Middle frontal gyrus (tissue), 1 donor: ENCODE measurements at regions not wholly inside any gene's neighbourhood (a gene's known extent, or its start where the extent isn't known, plus 50 kb on each side); places are given as distances from the start of the nearest gene placed in this dataset.

Source experiments
- DNase-seq: peaks from one replicate; pipeline ENCODE4 v3.0.0-alpha.2; 2015; ENCODE audit warnings: low spot score; ENCODE audit errors: extremely low spot score

DNA sequence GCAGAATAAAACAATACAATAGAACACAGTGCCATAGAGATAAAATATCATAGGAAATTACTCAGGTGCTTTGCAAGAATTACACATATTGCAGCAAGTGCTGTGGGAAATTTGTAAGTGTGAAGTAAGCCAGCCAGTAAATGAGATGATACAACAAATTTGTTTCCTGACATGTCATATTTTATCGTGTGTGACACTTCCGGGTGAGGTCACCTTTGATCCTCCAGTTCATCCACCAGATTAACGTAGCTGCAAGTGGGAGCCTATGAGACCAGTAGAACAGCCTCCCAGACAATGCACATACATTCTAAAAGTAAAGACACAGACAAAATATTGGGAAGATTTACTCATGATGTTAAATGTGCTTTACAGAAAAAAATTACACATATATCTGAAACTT is 72.2 kb downstream of the PRDM9 start:
- no peak for DNase-seq

DNA sequence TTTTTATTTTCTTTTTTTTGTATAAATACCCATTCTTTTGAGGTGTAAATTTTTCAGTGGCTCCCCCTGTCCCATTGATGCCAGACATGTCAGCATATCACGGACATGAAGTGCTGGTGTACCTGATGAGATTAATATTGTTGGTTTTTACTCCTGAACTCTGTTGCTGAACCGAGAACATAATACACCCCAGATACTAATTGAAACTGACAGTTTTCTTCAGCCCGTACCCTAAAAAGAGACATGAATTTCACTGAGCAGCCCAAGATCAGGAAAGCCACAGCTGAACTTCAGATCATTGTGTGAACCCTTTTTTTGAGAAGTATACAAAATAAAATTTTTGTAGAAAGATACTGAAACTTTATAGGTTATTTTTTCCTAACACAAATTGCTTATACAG is 75.7 kb downstream of the PRDM9 start:
- DNase-seq: no peak

- DNase-seq: no peak
Measured at GRCh38 chr5:23588841-23589326, 81.5 kb downstream of the PRDM9 start.

- no peak for DNase-seq
Measured at GRCh38 chr5:23591250-23591649, 83.8 kb downstream of the PRDM9 start.

GRCh38 chr5:23606927-23607326 is 99.5 kb downstream of the PRDM9 start:
- DNase-seq: no peak

- DNase-seq: no peak
Measured at GRCh38 chr5:23612701-23613100, 105.3 kb downstream of the PRDM9 start.

- no peak for DNase-seq
Measured at GRCh38 chr5:23613566-23613965, 106.2 kb downstream of the PRDM9 start.

DNA sequence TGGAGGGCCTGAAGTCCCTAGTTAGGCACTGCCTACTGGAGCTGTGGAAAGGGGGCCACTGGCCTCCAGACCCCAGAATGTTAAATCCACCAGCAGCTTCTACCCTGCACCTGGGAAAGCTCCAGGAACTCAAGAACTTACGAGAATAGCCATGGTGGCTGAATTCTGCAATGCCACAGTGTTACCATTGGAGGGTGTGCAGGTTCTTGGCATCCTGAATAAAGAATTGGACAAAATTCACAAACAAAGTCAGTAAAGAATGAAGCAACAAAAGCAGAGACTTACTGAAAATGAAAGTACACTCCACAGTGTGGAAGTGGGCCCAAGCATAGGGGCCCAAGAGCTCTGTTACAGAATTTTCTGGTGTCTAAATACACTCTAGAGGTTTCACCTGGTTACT is 107.0 kb downstream of the PRDM9 start:
- DNase-seq: no peak

DNA sequence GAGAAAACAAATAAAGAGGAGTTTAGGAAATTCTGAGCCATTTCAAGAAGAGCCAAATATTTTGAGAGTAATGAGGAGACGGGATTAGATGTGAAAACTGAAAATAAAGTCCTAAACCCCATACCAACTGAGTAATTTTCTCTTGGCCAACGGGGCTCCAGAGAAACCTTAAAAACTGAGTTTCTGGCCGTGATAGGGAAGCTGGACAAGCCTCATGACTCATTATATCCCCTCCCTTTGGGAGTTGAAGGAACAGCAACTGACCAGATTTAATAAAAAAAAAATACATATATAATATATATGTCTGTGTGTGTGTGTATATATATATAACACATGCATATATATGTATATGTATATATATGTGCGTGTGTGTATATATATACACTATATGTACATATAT is 119.6 kb downstream of the PRDM9 start:
- DNase-seq: no peak

- DNase-seq: no peak
Measured at GRCh38 chr5:23627976-23628375, 120.6 kb downstream of the PRDM9 start.

- no peak for DNase-seq
Measured at GRCh38 chr5:23629396-23629795, 122.0 kb downstream of the PRDM9 start.

DNA sequence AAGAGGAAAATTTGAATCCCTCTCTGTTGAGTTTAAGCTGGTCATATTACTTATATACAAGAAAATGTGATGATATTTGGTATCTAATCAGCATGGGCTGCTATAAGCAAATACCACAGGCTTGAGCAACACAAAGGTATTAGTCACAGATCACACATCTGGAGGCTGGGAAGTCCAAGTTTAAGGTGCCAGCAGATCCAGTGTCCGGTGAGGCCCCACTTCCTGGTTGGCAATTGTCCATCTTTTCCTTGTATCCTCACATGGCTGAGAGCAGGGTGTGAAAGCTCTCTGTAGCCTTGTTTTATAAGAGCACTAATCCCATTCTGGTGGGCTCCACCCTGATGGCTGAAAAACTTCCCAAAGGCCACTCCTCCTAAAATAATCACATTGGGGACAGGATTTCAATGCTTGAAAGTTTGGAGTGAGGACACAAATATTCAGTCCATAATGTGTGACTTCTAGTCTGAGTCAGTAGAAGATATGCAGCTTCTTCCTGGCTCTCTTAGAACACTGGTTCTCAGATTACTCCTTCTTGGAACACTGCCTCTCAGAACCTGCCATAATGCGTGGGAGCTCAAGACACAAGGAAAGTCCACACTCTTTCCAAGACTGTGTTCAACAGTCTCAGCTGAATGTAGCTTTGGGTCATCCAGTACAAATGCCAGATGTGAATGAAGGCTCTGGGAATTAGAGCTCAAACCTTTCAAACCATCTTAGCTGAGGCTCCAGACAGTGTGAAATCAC is 124.1 kb downstream of the PRDM9 start:
- no peak for DNase-seq

- DNase-seq: no peak
Measured at GRCh38 chr5:23635938-23636337, 128.5 kb downstream of the PRDM9 start.

DNA sequence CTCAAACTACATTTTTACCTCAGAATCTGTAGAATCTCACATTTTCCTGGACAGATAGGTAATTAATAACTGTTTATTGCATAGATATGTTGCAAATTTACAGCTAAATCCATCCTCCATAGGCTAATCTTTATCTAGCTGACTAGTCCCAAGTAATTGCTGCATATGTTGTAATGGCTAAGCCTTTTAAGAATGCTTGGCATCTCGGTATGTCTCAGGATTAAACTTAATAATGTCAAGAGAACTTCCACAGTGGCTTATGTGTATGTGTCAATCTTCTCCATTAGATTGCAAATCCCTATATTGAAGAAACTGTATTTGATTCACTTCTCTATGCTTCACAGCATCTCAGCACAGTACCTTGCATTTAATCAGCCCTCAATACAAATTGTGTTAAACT is 131.9 kb downstream of the PRDM9 start:
- no peak for DNase-seq

DNA sequence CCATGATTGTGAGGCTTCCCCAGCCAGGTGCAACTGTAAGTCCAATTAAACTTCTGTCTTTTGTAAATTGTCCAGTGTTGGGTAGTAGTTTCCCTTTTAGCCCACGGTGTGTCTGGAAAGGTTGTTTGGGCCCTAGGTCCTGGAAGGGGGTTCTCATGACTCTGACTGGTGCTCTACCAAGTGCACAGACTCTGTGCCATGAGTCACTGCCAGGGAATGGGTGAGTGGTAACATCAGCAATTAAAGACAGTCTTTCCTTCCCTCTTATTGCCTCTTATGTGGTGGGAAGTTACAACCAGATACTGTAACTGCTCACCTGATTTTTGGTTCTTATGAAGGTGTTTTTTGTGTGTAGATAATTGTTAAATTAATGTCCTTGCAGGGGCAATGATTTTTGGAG is 141.2 kb downstream of the PRDM9 start:
- DNase-seq: no peak

GRCh38 chr5:23649594-23649993 is 142.2 kb downstream of the PRDM9 start:
- no peak for DNase-seq

GRCh38 chr5:23655674-23656073 is 148.3 kb downstream of the PRDM9 start:
- no peak for DNase-seq

DNA sequence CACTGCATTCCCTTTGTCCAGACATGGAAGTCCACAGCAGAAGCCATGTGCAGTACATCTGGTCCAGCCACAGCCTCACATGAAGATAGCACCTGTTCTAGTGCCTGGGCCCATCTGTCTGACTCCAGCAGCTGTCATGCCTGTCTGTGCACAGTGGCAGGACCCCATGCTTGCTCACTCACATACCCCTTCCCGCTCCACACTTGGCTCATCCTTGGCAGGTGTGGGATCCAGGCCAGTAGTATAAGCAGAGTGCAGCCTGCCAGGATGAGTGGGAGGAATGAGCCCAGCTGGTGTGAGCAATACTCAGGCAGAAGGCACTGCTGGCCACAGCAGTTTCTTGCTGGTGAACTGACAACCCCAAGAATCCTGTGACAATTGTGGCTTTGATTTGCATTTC is 168.0 kb downstream of the PRDM9 start:
- DNase-seq: no peak

- no peak for DNase-seq
Measured at GRCh38 chr5:23677996-23678395, 170.6 kb downstream of the PRDM9 start.

- no peak for DNase-seq
Measured at GRCh38 chr5:23684103-23684502, 176.7 kb downstream of the PRDM9 start.

DNA sequence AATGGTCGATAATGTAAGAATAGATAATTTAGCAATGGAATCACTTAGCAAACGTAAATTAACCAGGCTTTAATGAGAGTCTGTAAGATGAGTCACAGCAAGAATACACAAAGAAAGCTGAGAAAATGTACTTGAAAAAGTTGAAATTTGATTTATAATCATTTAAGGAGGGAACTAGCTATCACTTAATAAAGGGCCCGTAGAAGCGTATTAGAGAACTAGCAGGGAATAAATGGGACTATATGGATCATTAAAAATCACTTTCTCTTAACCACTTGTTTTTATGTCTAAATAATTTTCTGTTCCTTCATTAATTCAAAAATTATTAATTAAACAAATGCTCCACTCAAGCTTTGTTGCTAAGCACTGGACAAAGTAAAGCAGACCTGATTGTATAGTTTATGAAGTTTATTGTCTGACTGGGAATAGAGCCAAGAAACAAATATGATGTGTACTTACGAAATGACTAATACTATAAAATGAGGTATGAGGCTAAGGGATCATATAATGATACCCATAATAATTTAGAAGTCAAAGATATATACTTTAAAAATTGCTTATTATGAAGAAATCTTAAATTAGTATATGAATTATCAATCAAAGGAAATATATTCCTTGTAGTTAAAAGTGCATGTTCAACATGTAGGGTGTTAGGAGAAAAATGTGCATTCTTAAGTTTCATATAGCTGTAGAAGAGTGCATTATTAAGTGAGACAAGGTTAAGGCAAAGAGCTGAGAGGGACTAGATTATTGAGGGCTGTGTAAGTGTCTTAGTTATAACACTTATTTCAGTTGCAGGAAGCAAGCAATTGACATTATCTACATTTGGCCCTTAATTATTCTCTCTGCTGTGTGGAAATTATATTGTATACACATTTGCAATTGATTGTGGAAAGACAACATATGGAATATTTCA is 196.8 kb downstream of the PRDM9 start:
- no peak for DNase-seq

GRCh38 chr5:23717486-23717885 is 210.1 kb downstream of the PRDM9 start:
- no peak for DNase-seq

- no peak for DNase-seq
Measured at GRCh38 chr5:23718564-23718963, 211.2 kb downstream of the PRDM9 start.
